GM12864 (cell line): ENCODE measurements at regions not wholly inside any gene's neighbourhood (a gene's known extent, or its start where the extent isn't known, plus 50 kb on each side); places are given as distances from the start of the nearest gene placed in this dataset.
"Not testable (repeated sequence)": the region's sequence is repeated elsewhere in the genome, so short reads cannot be mapped to it uniquely, and the experiment has no call there.

Source experiments
- DNase-seq: peaks from one replicate; pipeline ENCODE4 v3.0.0-alpha.2; 2011; ENCODE audit warnings: low read depth
- H3K4me3 ChIP-seq: 2 replicates; pipeline ENCODE4 v1.5.1; 2011; ENCODE audit warnings: mild to moderate bottlenecking, low read depth, low read length, control low read depth
- TF ChIP-seq, protein P1 (sequence below): IDR thresholded peaks from 2 replicates; pipeline ENCODE4 v1.5.1; 2011; ENCODE audit warnings: low read depth, mild to moderate bottlenecking, moderate library complexity, low read length, control low read depth, inconsistent platforms; ENCODE audit errors: missing control alignments

DNA sequence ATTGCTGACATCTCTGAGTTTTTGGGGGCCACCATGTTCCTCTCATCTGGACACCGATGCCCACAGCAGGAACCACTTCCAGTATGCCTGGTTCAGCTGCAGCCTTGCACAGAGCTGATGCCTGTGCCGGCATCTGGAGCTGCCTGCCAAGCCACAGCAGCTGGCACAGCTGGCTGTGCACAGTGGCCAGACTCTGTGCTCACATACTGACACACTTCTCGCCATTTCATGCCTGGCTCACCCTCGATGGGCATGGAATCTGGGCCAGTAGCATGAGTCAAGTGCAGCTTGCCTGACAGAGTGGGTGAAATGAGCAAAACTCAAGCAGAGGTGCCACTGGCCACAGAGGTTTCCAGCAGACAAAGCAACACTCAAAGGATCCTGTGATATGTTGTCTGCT is 863.4 kb downstream of the DNAH5 start:
- TF ChIP-seq, protein P1, sequence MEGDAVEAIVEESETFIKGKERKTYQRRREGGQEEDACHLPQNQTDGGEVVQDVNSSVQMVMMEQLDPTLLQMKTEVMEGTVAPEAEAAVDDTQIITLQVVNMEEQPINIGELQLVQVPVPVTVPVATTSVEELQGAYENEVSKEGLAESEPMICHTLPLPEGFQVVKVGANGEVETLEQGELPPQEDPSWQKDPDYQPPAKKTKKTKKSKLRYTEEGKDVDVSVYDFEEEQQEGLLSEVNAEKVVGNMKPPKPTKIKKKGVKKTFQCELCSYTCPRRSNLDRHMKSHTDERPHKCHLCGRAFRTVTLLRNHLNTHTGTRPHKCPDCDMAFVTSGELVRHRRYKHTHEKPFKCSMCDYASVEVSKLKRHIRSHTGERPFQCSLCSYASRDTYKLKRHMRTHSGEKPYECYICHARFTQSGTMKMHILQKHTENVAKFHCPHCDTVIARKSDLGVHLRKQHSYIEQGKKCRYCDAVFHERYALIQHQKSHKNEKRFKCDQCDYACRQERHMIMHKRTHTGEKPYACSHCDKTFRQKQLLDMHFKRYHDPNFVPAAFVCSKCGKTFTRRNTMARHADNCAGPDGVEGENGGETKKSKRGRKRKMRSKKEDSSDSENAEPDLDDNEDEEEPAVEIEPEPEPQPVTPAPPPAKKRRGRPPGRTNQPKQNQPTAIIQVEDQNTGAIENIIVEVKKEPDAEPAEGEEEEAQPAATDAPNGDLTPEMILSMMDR, result no peak
- no peak overlapping the region for H3K4me3 ChIP-seq
- DNase-seq, result no peak

DNA sequence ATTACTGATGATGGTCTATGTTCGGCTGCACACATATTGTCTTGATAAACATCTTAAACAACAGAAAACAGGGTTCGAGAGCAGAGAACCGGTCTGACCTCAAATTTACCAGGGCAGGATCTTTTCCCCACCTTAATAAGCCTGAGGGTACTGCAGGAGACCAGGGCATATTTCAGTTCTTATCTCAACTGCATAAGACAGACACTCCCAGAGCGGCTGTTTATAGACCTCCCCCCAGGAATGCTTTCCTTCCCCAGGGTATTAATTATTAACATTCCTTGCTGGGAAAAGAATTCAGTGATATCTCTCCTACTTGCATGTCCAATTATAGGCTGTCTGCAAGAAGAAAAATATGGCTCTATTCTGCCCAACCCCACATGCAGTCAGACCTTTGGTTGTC is 871.6 kb downstream of the DNAH5 start:
- DNase-seq, result not testable (repeated sequence)

DNA sequence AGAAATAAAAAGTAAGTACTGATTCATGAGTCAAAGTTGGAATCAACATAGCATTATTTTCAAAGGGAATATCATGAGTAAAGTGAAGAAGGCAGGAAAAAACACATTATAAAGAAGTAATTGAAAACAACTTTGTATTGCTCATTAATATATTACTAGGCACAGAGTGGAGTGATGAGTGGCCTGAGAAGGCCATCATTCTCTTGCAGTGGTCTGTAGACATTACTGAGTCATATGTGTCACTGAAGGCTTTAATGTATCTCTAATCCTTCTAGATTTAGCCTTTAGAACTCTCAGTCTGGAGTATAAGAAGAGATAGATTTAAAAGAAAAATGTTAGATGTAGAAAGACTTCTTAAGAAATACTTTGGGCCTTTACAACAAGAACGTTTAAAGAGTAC is 881.4 kb downstream of the DNAH5 start:
- H3K4me3 ChIP-seq, result no peak overlapping the region
- no peak for DNase-seq
- TF ChIP-seq, protein P1, result no peak

More for the DNA sequence above, 871.6 kb downstream of the DNAH5 start:
- not testable (repeated sequence) for H3K4me3 ChIP-seq

DNA sequence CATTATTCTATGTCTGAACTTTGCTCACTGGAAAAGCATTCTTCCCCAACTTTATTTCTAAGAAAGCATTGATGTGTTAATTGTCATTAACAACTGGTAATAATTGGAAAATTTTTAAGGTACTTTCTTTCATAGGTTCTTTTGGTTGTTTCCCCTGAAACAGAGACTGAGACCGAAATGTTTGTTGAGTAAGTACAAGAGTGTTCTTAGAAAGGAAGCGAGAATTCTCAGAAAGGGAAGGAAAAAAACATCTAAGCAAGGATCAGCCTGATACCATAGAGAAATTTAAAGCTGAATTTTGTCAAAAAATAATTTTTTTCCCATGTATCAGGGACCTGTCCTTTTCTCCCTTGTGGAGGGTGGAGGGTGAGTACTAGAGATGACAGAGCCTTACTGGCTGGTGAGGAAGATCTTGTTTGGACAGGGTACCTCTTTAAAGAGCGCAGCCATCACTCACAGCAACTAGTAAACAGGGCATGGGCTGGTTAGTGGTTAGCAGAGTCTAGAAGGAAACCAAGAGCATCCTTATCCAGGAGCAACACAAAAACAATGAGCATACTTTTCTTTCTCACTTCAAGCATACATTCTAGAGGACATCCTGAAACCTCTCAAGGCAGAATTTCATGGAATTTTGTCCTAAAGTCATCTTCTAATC is 898.5 kb downstream of the DNAH5 start:
- DNase-seq, result no peak
- TF ChIP-seq, protein P1, result no peak
- H3K4me3 ChIP-seq, result no peak overlapping the region

DNA sequence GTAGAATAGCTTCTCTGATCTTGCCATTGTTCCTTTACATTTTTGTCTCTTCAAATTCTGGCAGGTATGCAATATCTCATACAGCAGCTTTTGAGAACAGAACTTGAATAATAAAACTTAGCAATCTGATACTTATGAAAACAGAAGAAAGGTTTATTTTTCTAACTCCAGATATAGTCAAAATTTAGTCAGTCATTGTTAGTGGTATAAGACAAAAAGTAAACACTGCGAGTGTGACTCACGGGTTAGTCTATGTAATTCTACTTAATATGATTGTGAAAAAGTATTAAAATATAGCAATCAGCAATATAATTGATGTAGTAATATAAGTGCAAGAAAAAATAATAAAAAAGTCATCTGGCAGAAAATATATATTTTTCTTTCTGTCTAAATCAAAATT is 910.4 kb downstream of the DNAH5 start:
- DNase-seq, result no peak

DNA sequence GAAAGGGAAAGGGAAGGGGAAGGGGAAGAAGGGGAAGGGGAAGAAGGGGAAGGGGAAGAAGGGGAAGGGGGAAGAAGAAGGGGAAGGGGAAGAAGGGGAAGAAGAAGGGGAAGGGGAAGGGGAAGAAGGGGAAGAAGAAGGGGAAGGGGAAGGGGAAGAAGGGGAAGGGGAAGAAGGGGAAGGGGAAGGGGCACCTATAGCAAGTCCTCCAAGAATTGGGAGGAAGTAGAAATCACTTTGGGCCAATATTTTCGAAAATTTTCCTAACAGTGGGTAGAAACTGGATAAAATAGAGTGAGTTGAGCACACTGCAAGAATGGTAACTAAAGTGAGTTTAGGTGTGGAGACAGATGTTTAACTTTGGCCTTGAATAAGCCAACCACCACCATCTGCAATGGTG is 915.3 kb downstream of the DNAH5 start:
- H3K4me3 ChIP-seq, result no peak overlapping the region
- no peak for DNase-seq
- TF ChIP-seq, protein P1, result no peak

More for the DNA sequence above, 910.4 kb downstream of the DNAH5 start:
- TF ChIP-seq, protein P1, result no peak
- no peak overlapping the region for H3K4me3 ChIP-seq

DNA sequence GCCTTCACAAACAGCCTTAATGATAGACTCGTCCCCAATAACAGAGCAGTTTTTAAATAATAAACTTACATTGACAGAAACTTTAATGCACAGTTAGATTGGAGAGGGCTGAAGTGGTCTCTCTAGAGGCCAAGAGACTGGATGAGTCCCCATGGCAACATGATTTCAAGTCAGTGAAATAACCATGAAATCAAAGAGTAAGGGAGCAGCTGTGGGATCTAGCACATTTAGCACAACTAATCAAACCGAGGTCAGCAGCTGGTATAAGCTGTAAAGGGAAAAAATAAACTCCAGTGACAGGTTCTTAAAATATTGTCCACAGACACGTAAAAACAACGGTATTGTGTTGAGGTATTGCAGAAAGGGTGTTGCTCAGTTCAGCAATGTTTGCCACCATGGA is 916.6 kb downstream of the DNAH5 start:
- DNase-seq, result no peak
- H3K4me3 ChIP-seq, result no peak overlapping the region
- TF ChIP-seq, protein P1, result no peak
